ENCODE measurements at regions not wholly inside any gene's neighbourhood (a gene's known extent, or its start where the extent isn't known, plus 50 kb on each side); places are given as distances from the start of the nearest gene placed in this dataset.

DNA sequence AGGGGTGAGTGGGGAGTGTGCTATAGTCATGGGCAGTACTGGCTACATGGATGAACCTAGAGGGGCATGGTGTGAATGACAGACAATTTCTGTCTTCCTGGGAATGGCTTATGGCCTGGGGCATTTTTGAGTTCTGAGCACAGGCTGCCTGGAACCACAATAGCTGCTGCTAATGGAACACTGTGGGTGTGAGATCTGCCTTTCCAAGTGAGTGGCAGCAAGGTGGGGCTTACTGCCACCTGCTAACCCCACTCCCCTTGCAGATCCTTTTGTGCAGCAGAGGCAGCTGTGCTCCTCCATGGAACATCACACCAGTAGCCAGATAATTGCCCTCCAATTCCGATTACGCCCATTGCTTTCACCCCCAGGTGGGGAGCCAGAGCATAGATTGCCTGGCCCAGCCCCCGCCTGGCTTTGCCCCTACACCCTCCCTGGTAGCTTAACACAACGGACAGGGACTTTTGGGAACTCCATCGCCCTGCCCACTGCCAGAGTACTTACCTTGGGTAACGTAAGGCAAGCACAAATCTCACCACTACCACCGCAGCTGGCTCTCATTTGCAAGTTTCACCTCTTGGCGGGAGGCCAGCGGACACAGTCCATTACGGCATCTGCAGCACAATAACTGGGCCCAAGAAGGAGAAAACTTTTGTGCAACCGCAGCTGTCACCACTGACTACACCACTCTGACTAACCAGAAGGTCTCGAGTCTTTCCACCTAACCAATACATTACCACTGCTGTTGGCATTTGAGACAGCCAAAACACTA is 421.2 kb upstream of the NWD2 start:
- no peak for DNase-seq (ENCODE audit: low spot score)

DNA sequence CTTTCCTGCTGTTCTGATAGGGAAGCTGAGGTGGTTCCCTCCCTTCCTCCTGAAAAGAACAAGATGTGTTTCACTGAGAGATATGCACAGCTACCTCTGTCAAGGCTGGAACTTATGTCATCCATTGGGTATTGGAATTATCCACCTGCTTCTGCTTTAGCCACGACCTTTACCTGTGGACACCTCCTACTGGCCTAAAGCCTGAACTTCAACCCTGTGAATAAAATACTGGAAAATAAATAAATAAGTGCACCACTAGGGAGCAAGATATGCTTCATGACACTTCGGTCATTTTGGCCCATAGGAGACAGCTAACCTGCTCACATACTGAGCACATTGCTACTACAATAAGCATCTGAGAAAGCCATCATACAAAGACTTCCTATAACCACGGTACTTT is 419.9 kb upstream of the NWD2 start:
- DNase-seq (ENCODE audit: low spot score): no peak

DNA sequence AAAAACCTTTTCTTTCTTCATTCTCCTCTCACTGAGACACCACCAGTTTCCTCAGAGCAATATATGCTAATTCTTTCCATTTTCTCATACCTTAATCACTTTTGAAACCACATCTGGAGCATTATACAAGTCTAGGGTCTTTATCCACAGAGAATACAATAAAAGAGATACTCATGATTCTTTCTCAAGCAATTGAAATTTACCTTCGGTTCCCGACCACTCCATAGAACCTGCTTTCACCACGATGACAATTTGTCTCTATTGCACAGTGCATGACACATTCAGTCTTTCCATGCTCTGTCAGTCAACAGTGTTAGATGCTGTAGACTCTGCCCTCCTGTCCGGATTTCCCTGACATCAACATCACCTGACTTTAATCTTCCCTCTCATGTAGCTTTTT is 409.3 kb upstream of the NWD2 start:
- DNase-seq (ENCODE audit: low spot score): no peak

DNA sequence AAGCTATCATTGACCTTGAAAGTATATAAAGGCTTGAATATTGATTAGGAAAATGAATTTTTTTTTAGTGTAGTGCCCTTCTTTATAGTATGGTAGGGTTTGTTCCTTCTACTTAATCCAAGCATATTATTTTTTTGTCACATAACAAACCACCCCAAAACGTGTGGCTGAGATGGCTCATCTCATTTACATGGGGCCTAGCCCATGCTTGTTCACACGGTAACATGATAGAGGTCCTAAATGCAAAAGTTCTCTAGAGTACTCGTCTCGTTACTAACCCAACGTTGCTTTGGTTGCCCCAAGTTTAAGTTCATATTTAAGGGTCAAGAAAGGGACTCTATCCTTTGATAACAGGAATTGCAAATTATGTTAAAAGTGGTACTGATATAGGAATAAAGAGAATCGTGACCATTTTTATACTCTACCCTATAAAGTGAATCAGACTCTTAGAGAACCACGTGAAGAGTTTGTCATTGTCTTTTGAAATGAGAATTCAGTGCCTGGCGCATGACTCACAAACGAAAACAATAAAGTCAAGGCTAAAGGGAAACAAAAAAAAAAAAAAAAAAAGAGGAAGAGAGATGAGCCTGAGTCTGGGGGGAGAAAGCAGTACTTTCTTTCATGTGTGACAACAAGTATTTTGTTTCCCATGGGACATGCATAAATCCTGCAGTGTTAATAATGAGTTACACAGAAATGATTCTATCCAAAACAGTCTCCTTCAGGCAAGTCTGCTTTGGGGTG is 402.8 kb upstream of the NWD2 start:
- DNase-seq (ENCODE audit: low spot score): no peak

DNA sequence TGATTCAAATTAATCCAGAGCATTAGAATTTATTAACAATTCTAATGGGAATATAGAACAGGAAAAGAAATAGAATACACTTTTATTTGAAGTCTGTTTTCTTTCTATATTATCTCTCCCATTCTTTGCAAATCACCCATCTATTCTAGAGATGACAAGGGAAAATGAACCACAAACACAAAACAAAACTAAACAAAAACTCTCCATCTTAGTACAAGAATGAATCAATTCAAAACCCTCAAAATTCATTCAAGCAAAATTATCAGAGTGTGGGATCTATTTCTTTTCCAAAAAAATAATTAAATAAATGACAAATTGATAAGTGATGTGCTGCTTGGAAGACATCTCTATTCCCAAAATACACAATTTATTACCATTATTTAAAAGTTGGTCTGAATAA is 400.1 kb upstream of the NWD2 start:
- no peak for DNase-seq (ENCODE audit: low spot score)

DNA sequence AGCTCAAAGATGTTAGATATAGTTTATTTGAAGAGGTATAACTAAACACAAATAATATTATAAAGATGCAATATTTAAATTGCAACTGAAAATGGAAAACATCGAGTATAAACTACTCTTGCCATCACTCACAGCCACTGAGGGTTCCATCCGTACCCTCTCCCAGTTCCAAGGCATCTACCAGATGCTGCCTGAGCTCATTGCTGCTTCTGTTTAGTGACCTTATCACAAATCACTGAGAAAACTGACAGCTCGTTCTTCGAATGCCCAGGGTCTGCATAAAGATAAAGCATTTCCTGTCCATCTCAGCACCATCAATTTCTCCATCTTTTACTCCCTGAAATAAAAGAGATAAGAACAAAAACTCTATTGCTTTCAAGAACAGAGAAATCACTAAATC is 391.7 kb upstream of the NWD2 start:
- DNase-seq (ENCODE audit: low spot score): no peak

DNA sequence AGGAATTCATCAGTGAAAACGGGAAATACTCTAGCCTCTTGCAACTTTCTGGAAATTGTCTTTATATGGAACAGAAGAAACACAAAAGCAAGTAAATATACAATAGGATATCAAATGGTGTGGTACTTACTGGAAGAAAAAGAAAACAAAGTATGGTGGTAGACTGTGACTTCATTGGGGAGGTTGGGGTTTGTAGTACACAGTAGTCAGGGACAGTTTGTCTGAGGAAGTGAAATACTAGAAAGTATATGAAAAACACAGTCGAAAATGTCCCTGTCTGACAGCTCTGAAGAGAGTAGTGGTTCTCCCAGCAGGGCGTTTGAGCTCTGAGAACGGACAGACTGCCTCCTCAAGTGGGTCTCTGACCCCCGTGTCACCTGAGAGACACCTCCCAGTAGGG is 390.0 kb upstream of the NWD2 start:
- DNase-seq (ENCODE audit: low spot score): no peak

DNA sequence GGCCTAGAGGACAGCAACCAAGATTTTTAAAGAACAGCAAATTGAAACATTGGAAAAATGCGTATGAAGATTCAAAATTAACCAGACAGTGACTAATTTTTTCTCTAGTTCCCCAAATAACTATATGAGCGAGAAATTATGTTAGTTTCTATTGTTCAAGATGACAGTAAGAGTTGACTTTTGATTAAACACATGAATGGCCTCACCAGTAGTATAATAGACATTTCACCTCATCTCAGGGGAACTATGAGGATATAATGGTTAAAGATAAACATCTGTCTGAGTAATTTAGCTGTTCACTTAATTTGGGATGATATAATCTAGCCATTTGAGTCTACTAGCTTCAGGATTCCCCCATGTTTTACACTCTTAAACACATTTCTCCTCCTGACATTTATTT is 380.9 kb upstream of the NWD2 start:
- DNase-seq (ENCODE audit: low spot score): no peak

DNA sequence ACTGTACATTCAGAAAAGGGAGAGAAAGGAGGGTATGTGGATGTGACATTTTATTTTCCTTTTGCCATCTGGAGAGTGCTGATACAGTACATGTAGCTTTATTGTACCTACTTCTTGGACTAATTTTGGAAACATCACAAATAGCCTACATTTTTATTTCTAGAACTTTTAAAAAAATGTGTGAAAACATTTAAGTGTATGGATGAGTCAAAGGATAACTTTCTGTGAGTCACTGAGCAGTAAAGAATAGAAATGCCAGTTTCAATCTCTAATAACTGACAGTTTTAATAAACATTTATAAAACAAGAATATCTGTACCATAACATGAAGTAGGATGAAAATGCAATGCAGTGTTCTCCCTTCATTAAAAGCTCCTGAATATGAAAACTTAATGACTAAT is 374.4 kb upstream of the NWD2 start:
- DNase-seq (ENCODE audit: low spot score): no peak

DNA sequence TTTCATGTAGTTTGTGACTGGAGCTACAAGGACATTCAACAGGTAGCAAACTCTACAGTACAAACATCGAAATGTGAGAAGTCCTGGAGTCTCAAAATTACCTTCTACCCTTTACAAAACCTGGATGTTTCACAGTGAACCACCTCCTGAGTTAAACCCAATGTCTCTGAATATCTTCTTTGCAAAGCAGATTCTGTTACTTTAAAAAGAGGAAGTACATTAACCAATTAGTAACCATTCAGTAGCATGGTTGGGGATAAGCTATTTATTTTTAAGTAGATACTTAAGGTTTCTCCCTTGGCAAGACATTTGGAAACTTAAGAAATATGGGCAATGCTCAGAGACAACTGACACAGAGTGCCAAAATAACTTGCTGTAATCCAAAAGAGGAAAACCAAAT is 371.9 kb upstream of the NWD2 start:
- no peak for DNase-seq (ENCODE audit: low spot score)

DNA sequence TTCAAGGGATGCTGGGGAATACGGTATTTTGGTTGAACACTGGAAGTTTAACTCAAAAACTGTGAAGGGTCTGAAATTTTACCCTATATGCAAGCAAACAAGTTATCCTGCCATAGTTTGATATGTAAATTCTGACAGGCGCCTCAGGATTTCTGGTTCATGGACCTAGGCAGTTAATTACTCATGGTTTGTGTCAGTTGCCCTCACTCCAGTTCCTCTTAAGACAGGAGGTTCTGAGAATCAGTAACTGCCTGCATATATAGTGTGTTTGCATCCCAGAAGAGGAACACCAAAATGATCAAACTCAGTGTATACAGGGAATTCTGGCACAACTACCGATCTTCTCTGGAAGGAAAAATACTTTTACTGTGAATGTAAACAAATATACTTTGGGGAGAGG is 360.4 kb upstream of the NWD2 start:
- DNase-seq (ENCODE audit: low spot score): no peak

DNA sequence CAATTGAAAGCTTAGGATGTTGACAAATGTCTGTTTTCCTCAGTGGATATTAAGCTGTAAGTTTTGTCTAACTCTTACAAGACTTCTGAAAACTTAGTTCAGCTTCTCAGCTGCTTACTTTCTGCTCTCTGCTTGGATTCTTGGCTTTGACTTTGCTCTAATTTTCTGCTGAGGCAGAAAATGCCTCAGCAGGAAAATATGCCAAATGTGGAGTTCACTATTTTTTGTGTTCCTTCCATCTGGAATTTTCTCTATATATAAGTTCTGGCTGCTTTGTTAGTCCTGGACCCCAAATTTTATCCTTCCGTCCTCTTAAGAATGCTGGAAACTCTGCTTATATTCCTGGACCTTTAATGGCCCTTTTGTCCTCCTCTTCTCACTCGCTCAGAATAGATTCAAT is 352.6 kb upstream of the NWD2 start:
- no peak for DNase-seq (ENCODE audit: low spot score)

DNA sequence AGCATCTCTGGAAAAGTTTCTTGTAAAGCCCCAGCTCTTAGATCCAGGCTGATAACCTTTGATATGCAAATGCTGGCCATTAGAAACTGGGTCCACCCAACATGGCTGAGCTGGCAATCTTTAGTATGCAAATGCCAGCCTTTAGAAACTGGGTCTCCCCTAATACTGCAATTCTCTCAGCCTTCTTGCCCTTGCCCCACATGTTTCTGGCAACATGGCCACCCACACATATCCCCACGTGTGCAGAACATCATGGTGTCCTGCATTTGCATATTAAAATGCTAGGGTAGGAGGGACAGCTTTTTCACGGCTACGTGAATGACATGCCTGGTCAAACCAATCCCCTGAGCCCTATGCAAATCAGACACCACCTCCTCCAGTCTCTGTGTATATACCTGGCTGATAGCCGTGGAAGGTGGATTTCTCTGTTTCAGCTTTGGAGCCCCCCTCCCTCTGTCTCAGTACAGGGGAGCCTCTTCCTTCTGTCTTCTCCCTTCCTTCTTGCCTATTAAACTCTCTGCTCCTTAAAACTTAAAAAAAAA is 344.0 kb upstream of the NWD2 start:
- no peak for DNase-seq (ENCODE audit: low spot score)

DNA sequence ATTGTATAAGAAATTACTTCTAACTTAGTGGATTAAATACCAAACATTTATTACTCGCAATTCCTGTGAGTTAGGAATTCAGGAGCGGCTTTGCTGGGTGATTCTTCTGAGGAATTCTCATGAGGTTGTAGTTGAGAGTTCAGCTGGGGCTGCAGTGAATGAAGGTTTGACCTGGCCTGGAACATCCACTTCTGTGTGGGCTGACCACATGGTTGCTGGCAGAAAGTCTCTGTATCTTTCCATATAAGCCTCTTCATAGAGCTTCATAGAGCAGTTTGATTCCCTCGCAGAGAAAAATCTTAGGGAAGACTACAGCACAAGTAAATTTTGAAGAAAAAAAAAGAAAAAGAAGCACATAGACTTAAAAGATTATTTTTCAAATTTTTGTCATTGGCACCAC is 339.7 kb upstream of the NWD2 start:
- no peak for DNase-seq (ENCODE audit: low spot score)

DNA sequence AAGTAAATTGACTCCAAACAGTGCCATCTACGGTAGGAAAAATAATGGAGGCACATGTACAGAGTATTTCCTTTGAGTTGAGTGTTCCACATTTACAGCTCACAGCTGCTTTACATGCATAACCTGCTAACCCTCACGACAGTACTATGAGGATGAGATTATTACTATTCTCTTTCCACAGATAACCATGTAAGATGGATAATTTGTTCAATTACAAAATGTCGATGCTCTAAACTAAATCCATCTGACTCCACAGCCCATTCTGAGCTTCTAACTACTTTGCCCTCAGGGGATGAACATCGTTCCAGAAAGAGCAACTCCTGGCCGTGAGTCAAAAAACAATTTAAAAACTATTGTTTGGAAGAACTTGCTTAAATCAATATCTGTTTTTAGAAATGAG is 330.4 kb upstream of the NWD2 start:
- no peak for DNase-seq (ENCODE audit: low spot score)

DNA sequence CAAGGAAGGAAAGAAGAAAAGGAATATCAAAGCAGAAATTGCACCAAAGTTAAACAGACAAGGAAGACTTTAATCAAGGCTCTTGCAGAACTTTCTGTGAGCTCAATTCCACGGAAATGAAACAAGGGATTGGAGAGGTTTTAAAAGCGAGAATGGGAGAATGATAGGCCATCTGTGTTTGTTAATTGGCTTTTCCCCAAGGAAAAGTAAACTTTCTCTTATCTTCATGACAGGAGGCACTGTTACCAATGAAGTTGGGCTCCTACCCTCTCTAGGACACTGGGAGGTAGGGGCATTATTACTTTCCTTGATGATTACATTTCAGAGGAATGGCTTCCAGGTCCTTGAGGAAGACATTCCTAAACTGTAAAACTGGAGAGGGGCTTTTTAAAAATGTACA is 328.8 kb upstream of the NWD2 start:
- no peak for DNase-seq (ENCODE audit: low spot score)

DNA sequence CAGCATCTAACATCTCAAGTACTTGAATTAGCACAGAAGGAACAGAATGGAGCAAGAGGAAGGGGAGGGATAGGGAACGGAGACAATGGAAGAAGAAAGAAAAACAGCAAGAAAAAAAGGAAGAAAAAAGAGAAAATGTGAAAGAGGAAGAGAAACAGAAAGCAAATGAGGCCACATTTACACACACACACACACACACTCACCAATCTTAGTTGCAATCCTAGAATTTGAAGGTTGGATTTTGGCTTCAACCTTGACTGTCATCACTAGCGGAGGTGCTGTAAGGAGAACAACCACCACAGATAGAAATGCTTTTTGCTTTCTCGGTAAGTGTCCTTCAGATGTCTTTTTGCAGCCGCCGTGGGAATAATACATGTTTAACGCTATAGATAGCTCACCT is 327.1 kb upstream of the NWD2 start:
- DNase-seq (ENCODE audit: low spot score): no peak

DNA sequence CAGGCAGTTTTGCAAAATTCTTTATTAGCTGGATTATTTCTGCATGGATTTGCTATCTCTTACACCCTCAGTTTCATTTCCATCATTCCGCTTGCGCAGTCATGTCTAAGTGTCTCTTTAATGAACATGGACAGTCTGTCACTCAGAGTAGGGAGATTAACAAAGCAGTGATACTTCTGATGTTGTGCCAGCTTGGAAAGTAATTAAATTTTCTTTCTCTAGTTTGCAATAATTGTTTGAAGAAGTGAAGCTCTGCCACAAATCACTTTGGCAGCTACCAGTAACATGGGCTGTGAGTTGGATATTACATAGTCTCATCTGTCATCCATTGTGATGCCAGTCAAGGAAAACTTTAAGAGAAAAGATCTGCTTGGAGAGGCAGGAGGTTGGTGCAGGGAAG is 324.8 kb upstream of the NWD2 start:
- no peak for DNase-seq (ENCODE audit: low spot score)

DNA sequence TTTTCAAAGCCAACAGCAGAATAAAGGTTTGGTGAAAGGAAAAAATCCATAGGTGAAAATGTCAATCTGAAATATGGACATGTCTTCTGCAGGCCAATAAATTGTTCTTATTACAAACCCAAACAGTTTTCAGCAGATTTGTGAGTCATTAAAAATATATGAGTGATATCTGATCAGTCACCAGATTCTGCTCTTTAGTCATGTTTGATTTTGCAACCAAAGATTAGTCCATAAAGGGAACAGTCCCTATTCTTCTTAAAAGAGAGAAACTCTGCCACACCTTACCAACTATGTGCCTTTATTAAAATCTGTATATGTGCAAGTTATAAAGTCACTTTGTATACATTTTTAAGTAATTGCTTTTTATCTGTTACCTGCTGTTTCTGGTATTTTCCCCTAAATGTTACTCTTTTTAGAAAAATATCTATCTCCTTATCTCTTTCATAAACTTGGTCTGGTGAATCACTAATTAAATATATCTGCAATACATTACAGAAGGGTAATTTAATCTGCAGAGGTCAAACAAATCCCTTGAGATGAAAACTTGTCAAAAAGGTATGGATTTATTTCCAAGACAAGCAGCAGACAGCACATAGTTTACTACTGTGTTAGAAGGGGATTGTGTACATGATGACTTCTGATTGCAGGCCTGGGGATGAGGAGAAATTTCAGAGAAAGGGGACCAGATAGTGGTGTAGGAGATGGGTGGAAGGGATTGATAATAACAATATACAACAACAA is 322.9 kb upstream of the NWD2 start:
- DNase-seq (ENCODE audit: low spot score): no peak

DNA sequence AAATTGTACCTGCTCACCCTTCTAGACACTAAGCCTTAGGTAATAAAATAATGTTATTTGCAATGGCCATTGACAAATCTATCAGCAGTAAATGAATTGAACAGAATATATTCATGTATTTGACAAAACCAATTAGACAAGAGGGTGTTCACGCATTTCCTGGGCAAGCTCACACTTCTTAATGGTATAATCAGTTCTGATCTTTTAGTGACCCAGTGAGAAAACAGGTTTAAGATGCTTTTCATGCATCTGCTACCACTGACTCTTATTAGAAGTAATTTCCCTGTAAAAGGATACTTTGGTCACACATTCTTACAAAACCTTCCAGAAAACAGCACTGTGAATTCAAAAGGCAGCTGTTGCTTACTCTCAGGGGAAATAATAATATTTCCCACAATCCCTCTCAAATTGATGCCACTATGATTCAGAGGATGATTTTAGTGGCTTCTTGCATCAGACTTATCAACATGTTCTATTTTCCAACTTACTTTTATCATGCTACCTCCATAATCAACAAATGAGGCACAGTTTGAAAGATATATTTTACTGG is 313.9 kb upstream of the NWD2 start:
- DNase-seq (ENCODE audit: low spot score): no peak

DNA sequence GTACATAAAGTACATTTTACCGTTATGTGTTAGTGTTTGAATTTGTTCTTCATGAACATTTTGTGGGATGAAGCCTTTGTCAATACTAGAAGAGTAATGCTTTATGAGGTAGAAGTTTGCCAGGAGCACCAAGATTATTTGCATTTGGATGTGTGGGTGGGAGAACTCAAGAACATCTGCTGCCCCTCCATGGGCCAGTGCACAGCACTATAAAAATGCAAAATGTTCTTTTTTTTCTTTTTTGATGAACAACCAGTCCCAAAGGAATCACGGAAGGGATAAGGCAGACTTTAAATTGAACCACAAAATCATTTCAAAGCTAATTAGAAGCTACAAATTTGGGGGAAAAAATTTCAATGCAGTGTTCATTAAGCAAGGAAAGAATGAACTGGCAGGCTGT is 300.3 kb upstream of the NWD2 start:
- DNase-seq (ENCODE audit: low spot score): no peak

DNA sequence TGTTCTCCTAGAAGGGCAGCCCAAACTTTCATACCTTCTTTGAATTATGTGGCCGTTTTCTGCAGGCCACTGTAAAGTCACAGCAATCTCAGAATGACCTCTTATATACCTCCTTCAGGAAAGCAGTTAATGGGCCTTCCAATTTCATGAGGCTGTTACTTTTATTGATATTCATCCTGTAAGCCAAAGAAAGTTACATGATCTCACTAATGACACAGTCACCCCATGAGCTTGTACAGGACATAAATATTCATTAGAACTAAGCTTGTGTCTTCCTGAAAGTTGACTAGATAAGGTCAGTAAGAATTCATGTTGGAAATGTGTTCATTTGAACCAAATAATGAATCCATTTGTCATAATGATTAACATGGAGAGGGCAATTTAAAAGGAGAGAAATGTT is 283.1 kb upstream of the NWD2 start:
- no peak for DNase-seq (ENCODE audit: low spot score)
